Stimulated activated naive CD8-positive, alpha-beta T cell treated with anti-CD3 and anti-CD28 coated beads, Interleukin-15, Interleukin-2, amounts not matched to agents 100 ng/mL and 50 ng/mL, for 24 hours (primary cell): ENCODE measurements at regions not wholly inside any gene's neighbourhood (a gene's known extent, or its start where the extent isn't known, plus 50 kb on each side); places are given as distances from the start of the nearest gene placed in this dataset.

Source experiments
- H3K27ac Mint-ChIP-seq: one replicate; pipeline ENCODE4 v1.8.0; 2021; ENCODE audit warnings: mild to moderate bottlenecking, mixed read lengths
- H3K27me3 Mint-ChIP-seq: one replicate; pipeline ENCODE4 v1.8.0; 2021; ENCODE audit warnings: mixed read lengths
- H3K36me3 Mint-ChIP-seq: one replicate; pipeline ENCODE4 v1.8.0; 2021; ENCODE audit warnings: low read depth, mixed read lengths
- H3K4me1 Mint-ChIP-seq: one replicate; pipeline ENCODE4 v1.8.0; 2021; ENCODE audit warnings: low read depth, mixed read lengths
- H3K4me3 Mint-ChIP-seq: one replicate; pipeline ENCODE4 v1.8.0; 2021; ENCODE audit warnings: mild to moderate bottlenecking, mixed read lengths
- H3K9me3 Mint-ChIP-seq: one replicate; pipeline ENCODE4 v1.8.0; 2021; ENCODE audit warnings: mixed read lengths

DNA sequence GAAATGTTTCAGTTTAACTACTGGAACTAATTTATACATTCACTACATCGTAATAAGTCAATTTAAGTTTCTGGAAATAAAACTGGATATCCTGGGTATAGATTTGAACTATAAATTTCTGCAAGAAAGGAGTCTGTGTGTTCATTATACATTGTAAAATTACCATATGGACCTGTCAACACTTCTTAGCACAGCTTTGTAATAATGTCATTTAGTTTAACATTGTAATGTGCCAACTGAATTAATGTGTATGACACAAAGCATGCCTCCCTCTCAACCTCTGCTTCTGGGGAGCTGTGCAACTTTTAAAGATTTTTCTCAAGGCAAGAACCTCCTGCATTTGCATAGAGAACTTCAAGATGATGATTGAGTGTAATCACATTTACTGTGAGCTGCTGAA is 213.7 kb upstream of the GALNT5 start:
- Mint-ChIP-seq H3K9me3 (no peaks in the 10 kb centered on the region), H3K27ac (no peak overlapping the region), H3K36me3 (no peaks in the 10 kb centered on the region), H3K27me3 (no peaks in the 10 kb centered on the region), H3K4me3 (no peak overlapping the region), H3K4me1 (no peaks in the 10 kb centered on the region)

DNA sequence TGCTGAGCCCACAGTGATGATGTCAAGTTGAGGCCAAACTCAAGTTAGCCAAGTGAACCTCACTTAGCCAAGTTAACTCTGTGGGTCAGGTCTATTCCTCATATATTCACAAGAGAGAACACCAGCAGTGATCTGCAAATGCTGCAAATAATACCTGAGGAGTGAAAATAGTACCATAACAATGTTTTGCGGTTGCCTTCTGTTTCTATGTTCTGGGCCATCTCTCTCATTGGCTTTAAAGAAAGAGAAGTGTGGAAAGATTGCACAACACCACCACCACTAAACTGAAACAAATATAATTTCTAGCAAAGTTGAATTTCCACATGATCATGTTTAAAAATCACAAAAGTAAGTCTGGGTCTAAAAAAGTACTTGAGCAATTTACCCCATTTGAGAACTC is 211.1 kb upstream of the GALNT5 start:
- Mint-ChIP-seq H3K27ac (no peak overlapping the region), H3K4me3 (no peak overlapping the region), H3K9me3 (no peaks in the 10 kb centered on the region), H3K36me3 (no peaks in the 10 kb centered on the region), H3K27me3 (no peaks in the 10 kb centered on the region), H3K4me1 (no peaks in the 10 kb centered on the region)

DNA sequence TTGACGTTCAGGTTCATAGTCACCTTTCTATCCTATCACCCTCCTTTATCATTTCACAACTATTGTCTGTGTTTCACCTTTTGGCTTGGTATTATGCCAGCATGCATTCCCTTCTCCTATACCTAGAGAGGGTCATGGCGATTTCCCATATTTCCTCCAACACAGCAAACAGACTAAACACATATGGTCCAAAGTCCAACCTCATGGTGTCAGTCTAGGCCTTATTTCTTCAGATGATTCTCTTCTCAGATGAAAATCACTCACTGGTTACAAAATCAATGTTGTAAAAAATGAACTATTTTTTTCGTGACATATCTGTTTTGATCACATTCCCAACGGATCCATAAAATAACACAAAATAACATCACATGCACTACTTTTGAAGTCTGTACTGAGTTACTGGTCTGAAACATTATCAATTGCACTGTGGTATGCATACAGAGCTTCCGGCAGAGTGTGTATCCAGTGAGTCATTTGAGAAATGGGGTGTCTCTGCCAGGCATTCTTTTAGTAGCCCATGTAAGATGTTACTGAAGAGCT is 204.8 kb upstream of the GALNT5 start:
- Mint-ChIP-seq H3K4me1 (no peaks in the 10 kb centered on the region), H3K36me3 (no peaks in the 10 kb centered on the region), H3K9me3 (no peaks in the 10 kb centered on the region), H3K27me3 (no peaks in the 10 kb centered on the region), H3K4me3 (no peak overlapping the region), H3K27ac (no peak overlapping the region)

DNA sequence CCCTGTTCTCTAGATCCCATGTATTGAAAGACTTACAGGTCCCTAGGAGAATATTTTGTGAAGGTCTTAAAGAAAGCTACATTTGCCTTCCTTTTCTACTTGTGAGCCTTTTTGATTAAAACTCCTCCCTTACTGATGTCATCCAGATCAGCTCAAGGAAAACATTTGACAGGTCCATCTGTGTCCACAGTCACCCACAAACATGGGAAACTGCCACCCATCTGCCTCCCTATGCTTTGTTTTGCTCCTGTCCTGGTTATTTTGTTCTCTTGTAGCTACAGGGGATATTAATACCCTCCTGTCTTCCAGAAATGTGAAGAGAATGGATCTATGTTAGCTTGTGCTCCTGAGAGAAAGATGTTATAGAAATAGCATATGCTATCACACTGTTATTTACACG is 203.6 kb upstream of the GALNT5 start:
- no peaks in the 10 kb centered on the region for H3K27me3 Mint-ChIP-seq
- H3K27ac Mint-ChIP-seq: no peak overlapping the region
- H3K36me3 Mint-ChIP-seq: no peaks in the 10 kb centered on the region
- H3K9me3 Mint-ChIP-seq: no peaks in the 10 kb centered on the region
- H3K4me1 Mint-ChIP-seq: no peaks in the 10 kb centered on the region
- no peak overlapping the region for H3K4me3 Mint-ChIP-seq

DNA sequence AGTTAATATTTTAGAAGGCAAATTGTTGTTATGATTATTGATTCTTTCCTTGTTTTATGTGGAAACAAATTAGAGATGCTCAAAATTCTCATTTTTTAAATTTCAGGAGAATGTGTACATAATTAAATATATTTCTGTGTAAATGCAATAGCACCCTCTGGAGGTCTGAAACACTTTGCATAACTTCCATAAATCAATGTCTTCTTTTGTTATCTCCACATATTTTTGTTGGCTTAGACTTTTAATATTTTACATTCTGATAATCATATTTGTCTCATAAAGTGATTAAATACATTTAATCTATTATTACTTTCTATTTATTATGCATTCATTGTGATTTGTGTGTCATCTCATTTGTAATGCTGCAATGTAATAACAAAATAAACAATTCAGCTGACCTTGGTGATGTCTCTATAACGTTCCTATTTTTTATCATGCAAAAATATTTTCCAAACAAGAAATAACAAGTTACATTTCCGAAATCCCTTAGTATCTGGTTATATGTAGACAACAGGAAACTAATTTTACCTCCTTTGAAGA is 201.8 kb upstream of the GALNT5 start:
- no peaks in the 10 kb centered on the region for H3K27me3 Mint-ChIP-seq
- no peak overlapping the region for H3K27ac Mint-ChIP-seq
- no peak overlapping the region for H3K4me3 Mint-ChIP-seq
- no peaks in the 10 kb centered on the region for H3K4me1 Mint-ChIP-seq
- no peaks in the 10 kb centered on the region for H3K9me3 Mint-ChIP-seq
- no peaks in the 10 kb centered on the region for H3K36me3 Mint-ChIP-seq

DNA sequence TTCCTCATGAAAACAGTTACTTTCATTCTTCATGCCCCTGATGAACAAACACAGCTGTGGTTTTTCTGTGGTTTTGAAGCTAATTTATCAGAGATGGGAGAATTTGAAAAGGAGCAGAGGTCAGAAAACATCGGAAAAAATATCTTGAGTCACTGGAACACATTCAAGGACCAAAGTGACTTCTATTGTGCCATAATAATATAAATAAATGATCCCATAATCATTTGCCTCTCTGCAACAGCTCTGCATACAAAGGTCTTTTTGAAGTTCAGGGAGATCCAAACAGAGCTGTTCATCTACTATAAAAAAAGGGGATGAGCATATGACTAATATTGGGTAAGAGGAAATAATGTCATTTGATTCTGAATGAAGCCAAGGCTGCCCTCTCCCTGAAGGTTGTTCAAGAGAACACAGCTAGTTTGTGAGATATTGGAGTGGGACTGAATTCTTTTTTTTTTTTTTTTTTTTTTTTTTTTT is 201.3 kb upstream of the GALNT5 start:
- Mint-ChIP-seq H3K27me3 (no peaks in the 10 kb centered on the region), H3K36me3 (no peaks in the 10 kb centered on the region), H3K9me3 (no peaks in the 10 kb centered on the region), H3K27ac (no peak overlapping the region), H3K4me3 (no peak overlapping the region), H3K4me1 (no peaks in the 10 kb centered on the region)

DNA sequence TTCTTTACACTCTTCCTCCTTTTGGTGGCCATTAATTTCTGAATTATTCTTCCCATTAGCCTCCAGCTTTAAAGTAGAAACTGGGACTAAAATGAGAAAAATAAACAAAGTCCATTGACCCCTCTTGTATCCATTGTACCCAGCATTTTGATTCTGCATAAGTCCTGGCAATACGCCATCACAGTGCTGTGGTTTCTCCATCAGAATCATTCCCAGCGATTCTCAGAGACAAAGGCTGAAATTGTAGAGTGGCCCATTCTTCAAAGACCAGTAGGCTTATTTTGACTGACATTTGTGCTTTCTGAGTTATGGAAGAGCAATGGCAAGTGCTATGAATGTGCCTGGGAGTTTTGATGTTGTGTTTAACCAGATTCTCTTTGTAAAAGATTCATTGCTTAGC is 199.3 kb upstream of the GALNT5 start:
- Mint-ChIP-seq H3K27ac (no peak overlapping the region), H3K4me1 (no peaks in the 10 kb centered on the region), H3K9me3 (no peaks in the 10 kb centered on the region), H3K36me3 (no peaks in the 10 kb centered on the region), H3K27me3 (no peaks in the 10 kb centered on the region), H3K4me3 (no peak overlapping the region)

DNA sequence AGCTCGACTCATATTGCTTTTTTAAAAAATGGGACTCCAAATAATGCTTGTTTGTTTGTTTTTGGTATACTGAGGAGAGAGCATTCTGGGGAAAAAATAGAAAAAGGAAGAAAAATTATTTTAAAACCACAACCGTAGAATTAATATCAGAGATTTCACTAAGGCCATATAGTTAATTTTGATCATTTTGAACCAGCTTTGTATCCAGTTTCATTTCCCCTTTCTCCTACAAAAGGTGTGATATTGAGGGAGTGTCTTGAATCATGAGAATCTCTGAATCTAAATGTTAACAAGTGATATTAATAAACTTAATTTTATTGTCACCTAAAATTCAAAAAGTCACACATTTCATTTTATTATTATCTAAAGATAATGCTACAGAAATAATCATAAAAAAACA is 198.5 kb upstream of the GALNT5 start:
- Mint-ChIP-seq H3K4me1 (no peaks in the 10 kb centered on the region), H3K9me3 (no peaks in the 10 kb centered on the region), H3K27me3 (no peaks in the 10 kb centered on the region), H3K36me3 (no peaks in the 10 kb centered on the region), H3K4me3 (no peak overlapping the region), H3K27ac (no peak overlapping the region)

DNA sequence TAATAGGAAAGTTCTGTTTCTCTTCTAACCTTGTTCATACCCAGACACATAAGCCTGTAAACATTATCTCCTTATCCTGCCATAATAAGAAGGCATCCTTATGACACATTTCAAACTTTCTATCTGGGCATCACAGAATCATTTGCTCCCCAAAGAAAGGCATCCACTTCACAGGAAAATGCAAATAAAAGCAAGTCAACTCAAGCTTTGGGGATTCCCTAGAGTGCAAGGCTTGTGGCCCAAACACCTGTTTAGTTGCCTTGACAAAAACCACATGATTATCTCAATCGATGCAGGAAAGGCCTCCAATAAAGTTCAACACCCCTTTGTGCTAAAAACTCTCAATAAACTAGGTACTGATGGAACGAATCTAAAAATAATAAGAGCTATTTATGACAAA is 195.7 kb upstream of the GALNT5 start:
- Mint-ChIP-seq H3K4me1 (no peaks in the 10 kb centered on the region), H3K9me3 (no peaks in the 10 kb centered on the region), H3K27me3 (no peaks in the 10 kb centered on the region), H3K36me3 (no peaks in the 10 kb centered on the region), H3K27ac (no peak overlapping the region), H3K4me3 (no peak overlapping the region)

DNA sequence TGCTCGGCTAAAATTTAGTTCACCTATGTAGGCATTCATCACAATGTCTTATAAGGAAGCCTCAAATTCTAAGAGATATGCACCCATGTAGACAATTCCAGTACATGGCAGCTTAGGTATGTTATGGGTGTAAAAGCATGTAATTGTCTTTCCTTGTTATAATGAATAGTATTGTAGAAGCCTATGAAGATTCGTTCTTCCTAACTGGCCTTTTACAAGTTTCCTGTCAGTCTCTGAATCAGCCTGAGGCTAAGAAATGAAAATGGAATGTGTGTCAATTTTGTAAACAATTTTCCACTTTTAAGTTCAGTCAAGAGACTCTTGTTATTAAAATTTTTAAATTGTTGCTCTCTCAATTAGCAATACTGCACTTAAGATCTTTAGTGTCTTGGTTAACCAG is 189.9 kb upstream of the GALNT5 start:
- Mint-ChIP-seq H3K27ac (no peak overlapping the region), H3K9me3 (no peaks in the 10 kb centered on the region)

DNA sequence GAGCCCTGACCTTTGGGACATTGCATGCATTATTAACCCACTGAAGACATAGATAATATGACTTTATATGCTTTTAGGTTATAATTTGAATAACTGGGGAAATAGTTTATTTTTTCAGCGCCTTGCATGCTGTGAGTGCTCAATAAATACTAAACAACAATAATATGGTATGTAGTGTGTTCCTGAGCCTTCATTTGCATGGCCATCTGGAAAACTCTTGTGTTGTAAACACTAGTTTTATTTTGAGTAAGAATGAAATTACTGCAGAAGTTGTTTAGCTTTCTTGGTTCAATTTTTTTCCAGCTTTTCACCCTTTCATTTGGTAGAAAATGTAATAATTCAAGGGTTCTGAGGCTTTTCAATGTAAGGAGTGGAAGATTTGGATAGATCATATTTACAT is 189.3 kb upstream of the GALNT5 start:
- no peaks in the 10 kb centered on the region for H3K9me3 Mint-ChIP-seq
- no peak overlapping the region for H3K27ac Mint-ChIP-seq
- no peak overlapping the region for H3K4me3 Mint-ChIP-seq
- no peaks in the 10 kb centered on the region for H3K36me3 Mint-ChIP-seq
- no peaks in the 10 kb centered on the region for H3K27me3 Mint-ChIP-seq
- no peaks in the 10 kb centered on the region for H3K4me1 Mint-ChIP-seq

More for the DNA sequence above, 189.9 kb upstream of the GALNT5 start:
- Mint-ChIP-seq H3K4me3 (no peak overlapping the region), H3K27me3 (no peaks in the 10 kb centered on the region), H3K36me3 (no peaks in the 10 kb centered on the region), H3K4me1 (no peaks in the 10 kb centered on the region)

DNA sequence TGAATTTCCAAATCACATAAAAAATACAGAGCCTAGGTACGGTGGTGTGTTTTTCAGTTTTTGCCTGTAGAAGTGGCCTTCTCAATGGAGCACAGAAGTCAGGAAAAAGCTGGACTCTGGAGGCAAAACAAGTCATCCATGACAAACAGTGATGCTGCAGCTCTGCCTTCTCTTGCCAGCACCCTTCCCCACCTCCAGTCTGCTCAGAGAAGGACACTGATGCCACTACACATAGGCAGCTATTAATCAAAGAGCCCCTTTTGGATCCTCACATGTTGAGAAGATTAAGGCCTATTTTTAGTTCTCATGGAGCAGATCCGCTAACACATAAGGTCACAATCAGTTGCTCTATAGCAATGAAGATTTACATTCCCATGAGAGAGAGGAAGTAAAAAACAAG is 181.6 kb upstream of the GALNT5 start:
- Mint-ChIP-seq H3K36me3 (no peaks in the 10 kb centered on the region), H3K4me3 (no peak overlapping the region), H3K9me3 (no peaks in the 10 kb centered on the region), H3K4me1 (no peaks in the 10 kb centered on the region), H3K27ac (no peak overlapping the region), H3K27me3 (no peaks in the 10 kb centered on the region)

DNA sequence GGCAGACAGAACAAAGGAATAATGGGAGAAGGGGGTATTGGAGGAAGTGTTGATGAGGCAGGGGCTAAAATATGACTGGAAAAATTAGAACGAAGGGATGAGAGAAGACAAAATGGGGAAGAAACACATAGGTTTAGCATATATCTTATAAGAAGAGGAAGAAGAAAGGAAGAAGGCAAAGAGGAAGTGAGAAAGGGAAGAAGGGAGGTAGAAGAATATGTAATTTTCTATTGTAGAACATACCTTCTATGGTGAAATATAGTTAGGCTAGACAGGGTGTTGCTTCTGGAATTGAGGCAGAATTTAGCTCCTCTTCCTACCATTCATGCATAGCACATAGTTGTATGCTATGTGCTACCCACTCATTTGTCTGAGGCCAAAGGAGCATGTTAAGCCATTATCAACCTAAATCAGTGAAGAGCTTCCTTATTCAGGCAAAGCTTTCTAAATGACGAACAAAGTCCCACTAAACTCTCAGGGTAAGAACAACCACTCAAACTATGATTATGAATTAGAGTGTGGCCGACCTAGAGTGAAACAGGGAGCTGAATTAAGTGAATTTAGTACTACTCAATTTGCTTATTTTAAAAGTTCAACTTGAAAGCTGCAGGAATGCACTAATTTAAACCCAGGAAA is 180.9 kb upstream of the GALNT5 start:
- no peak overlapping the region for H3K27ac Mint-ChIP-seq
- H3K36me3 Mint-ChIP-seq: no peaks in the 10 kb centered on the region
- no peaks in the 10 kb centered on the region for H3K4me1 Mint-ChIP-seq
- H3K9me3 Mint-ChIP-seq: no peaks in the 10 kb centered on the region
- H3K4me3 Mint-ChIP-seq: no peak overlapping the region
- H3K27me3 Mint-ChIP-seq: no peaks in the 10 kb centered on the region

DNA sequence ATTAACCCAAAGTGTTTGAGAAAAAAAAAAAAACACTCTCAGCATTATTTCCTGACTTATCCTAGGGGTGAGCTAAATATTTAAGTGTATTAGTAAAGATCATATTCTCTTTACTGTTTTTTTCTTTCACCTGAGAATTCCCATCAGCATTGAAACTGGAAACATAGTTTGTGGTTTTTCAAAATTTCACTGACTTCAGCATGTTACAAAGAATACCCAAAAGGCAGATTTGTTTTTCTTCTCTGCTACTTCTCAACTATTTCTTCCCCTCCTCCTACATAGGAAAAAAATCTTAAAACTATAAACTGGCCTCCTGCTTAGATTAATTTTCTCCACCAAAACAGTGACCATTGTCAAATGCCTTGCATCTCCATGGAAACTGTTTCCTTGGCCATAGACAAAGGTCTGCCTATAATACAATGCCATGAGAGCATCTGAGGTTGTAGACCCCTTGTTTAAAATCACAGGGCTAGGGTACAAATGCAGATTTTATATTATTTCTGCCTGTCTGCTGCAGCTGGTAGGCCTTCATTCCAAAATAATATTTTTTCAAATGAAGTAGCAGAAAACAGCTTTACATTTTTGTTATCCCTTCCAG is 179.7 kb upstream of the GALNT5 start:
- H3K4me3 Mint-ChIP-seq: no peak overlapping the region
- H3K9me3 Mint-ChIP-seq: no peaks in the 10 kb centered on the region
- no peaks in the 10 kb centered on the region for H3K27me3 Mint-ChIP-seq
- H3K36me3 Mint-ChIP-seq: no peaks in the 10 kb centered on the region
- no peaks in the 10 kb centered on the region for H3K4me1 Mint-ChIP-seq
- no peak overlapping the region for H3K27ac Mint-ChIP-seq

DNA sequence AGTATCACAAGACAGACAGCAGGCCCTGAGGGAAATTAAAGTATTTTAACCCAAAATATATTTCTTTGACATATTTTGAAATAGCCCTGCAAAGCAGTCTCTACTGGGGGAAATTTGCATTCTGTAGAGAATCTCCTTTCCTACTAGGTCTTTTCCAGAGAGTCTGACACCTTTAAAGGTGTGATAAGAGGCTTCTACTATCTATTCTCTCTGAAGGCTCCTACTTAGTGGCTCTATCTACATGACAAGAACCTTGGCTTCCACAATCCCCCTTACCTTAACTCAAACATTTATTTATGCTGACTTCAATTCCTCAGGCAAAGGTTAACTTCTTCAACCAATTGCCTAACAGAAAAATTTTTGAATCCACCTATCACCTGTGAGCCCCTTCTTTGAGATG is 174.6 kb upstream of the GALNT5 start:
- H3K4me1 Mint-ChIP-seq: no peaks in the 10 kb centered on the region
- H3K9me3 Mint-ChIP-seq: no peaks in the 10 kb centered on the region
- H3K36me3 Mint-ChIP-seq: no peaks in the 10 kb centered on the region
- no peak overlapping the region for H3K4me3 Mint-ChIP-seq
- no peak overlapping the region for H3K27ac Mint-ChIP-seq
- H3K27me3 Mint-ChIP-seq: no peaks in the 10 kb centered on the region

DNA sequence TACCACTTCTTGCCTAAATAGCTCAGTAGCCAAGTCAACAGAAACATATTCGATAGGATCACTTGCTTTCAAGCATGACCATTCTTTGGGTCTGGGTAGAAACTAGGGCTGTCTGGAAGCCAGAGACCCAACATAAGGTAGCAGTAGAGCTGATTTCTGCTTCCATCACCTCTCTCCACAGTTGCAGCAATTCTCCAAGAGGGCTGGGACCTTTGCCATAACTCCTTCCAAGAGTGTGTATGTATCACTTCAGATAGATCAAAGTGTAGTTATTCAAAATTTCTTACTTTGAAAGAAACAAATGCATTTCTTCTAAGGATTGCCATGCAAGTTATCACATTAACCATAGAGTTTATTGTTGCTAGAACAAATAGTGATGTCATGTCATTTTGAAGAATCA is 172.0 kb upstream of the GALNT5 start:
- no peaks in the 10 kb centered on the region for H3K27me3 Mint-ChIP-seq
- no peak overlapping the region for H3K27ac Mint-ChIP-seq
- H3K4me3 Mint-ChIP-seq: no peak overlapping the region
- no peaks in the 10 kb centered on the region for H3K4me1 Mint-ChIP-seq
- no peaks in the 10 kb centered on the region for H3K36me3 Mint-ChIP-seq
- H3K9me3 Mint-ChIP-seq: no peaks in the 10 kb centered on the region
